ENCODE measurements at regions not wholly inside any gene's neighbourhood (a gene's known extent, or its start where the extent isn't known, plus 50 kb on each side); places are given as distances from the start of the nearest gene placed in this dataset.

DNA sequence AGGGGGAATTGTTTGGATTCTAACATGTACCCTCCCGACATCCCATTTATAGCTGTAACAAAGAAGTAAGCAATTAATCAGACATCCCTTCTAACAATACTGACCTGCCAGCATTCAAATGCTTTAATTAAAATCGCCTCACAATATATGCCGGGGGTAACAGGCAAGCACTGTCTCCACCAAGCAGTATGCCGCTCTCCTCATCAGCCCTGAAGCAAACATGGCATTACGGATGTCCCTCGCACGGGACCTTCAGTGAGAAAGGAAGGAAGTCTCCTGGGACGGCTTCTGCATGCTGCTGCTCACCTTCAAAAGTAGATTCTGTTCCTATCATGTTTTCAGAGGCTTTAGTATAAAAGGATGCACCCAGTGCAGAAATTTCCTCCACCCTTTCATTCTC, 292.7 kb upstream of the POU3F3 start:
- no peak for DNase-seq (ENCODE audit: low read depth)
- no peak for TF ChIP-seq CTCF (conservative IDR thresholded peaks at IDR 0.05; ENCODE audit: low read depth, low read length)
- H3K4me3 ChIP-seq (ENCODE audit: low read depth, low read length), result no peak overlapping the region

GRCh38 chr2:104562537-104562936, 291.4 kb upstream of the POU3F3 start:
- H3K4me3 ChIP-seq (ENCODE audit: low read depth, low read length), result no peak overlapping the region
- DNase-seq (ENCODE audit: low read depth), result no peak
- TF ChIP-seq CTCF (conservative IDR thresholded peaks at IDR 0.05; ENCODE audit: low read depth, low read length), result no peak

DNA sequence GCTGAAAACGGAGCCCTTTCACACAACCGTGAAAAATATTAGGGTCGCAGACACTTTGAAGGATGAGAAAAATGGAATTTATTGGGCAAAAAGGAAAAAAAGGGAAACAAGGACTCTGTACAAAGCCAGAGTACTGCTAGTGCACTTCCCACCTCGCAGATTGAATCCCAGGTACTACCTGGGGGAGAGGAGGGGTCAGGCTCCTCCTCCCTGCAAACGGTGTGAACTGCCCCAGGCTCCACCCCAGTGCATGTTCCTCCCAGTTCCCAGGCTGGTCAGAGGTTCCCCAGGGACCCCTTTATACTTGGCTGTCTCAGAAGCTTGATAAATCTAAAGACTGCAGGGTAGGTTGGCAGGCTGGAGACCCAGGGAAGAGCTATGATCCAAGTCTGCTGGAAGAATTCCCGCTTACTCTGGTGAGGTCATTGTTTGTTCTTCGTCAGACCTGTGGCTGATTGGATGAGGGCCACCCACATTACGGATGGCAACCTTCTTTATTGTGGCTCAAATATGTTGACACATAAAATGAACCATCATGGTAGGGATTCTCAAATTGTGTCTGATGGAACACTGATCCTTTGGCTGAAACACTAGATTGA, 290.4 kb upstream of the POU3F3 start:
- H3K4me3 ChIP-seq (ENCODE audit: low read depth, low read length), result no peak overlapping the region
- no peak for TF ChIP-seq CTCF (conservative IDR thresholded peaks at IDR 0.05; ENCODE audit: low read depth, low read length)
- DNase-seq (ENCODE audit: low read depth), result no peak

DNA sequence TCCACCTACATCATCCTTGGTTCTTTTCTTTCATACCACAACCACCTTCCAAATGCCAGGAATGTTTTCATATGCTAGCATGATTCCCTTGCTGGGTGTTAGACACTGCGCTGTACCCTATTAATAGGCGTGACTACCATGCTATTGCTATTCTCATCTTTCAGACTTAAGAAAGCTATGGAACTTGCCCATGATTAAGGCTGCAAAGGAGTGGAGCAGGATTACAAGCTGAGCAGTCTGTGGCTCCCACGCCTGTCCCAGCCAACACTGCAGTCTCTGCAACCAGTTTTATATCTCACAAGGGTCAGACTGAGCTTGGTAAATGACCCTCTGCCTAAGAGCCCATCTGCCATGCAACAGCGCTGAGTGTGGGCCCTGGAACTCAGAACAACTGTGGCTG, 285.7 kb upstream of the POU3F3 start:
- no peak overlapping the region for H3K4me3 ChIP-seq (ENCODE audit: low read depth, low read length)
- no peak for DNase-seq (ENCODE audit: low read depth)
- no peak for TF ChIP-seq CTCF (conservative IDR thresholded peaks at IDR 0.05; ENCODE audit: low read depth, low read length)

DNA sequence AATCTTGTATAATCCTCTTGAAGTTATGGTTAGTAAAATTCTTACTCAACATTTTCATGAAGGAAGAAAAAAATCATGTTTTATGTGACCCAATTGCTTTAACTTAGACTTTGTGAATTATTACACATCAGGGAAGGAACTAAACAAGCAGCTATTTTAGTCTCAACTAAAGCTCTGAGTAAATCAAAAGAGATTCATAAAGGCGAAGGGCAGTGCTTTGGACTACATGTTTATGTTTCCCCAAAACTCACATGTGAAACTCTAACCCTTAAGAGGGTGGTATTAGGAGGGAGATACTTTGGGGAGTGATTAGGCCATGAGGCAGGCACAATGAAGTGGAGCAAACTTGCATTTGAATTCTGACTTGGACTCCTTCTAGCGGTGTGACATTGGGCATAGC, 283.7 kb upstream of the POU3F3 start:
- H3K4me3 ChIP-seq (ENCODE audit: low read depth, low read length), result no peak overlapping the region
- DNase-seq (ENCODE audit: low read depth), result no peak
- TF ChIP-seq CTCF (conservative IDR thresholded peaks at IDR 0.05; ENCODE audit: low read depth, low read length), result no peak

DNA sequence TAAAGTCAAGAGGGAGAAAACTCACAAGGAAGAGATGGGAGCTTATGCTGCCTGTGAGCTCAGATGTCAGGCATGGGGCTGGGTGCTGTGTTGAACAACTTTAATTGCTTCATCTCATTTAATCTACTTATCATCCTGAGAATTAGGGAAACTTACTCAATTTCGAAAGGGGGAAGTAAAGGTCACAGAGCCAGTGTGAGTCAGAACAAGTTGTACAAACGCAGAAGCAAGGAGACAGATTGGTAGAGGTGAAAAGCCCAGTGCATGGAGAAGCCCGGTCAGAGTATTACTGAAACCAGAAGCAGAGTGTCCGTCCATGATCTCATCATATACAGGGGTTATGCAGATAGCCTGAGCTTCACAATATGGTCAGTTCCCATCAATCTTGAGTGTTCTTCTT, 281.1 kb upstream of the POU3F3 start:
- H3K4me3 ChIP-seq (ENCODE audit: low read depth, low read length), result no peak overlapping the region
- TF ChIP-seq CTCF (conservative IDR thresholded peaks at IDR 0.05; ENCODE audit: low read depth, low read length), result no peak
- peak; percentile 23 for DNase-seq (ENCODE audit: low read depth)

DNA sequence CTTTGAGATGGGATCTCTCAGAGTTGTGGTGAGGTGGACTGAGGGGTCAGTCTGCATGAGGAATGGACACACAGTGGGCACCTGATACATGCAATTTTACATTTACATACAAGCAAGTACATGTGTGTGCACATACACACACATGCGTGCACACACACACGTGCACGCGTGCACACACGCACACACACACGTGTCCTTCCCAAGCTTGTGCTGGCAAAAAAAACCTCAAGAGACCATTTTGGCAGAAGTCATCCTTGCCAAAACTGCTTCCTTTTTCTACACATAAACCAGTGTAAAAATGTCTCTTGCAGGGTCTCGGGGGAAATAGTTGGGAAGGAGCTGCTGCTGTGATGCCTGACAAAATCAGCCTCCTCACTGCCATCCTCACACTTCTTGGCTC, 279.5 kb upstream of the POU3F3 start:
- TF ChIP-seq CTCF (conservative IDR thresholded peaks at IDR 0.05; ENCODE audit: low read depth, low read length), result no peak
- no peak for DNase-seq (ENCODE audit: low read depth)
- H3K4me3 ChIP-seq (ENCODE audit: low read depth, low read length), result no peak overlapping the region

Data from choroid plexus epithelial cell (primary cell).